ENCODE measurements at regions not wholly inside any gene's neighbourhood (a gene's known extent, or its start where the extent isn't known, plus 50 kb on each side); places are given as distances from the start of the nearest gene placed in this dataset.
"Not testable (repeated sequence)": the region's sequence is repeated elsewhere in the genome, so short reads cannot be mapped to it uniquely, and the experiment has no call there.

DNA sequence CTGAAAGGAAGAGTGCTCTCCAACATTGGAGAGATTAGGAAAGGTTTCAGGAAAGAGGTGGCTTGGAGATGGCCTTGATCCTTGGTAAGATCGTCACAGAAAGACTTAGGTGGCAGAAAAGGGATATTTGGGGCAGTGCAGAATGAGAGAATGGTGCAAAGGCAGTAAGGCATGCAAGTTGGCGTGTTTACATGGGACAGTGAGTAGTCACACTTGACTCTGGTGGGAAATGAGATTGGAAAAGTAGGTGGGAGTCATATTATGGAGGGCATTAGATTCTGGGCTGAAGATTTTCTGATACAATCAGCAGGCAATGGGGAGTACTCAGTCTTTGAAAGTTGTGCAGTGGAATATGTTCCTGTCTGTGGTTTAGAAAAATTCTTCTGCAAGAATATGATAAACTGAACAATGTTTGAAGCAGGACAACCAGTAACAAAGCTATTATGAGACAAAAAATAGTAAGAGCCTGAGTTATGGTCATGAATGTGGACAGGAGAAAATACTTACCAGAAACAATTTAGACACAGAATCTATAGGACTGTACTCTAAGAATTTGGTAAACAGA, 76.2 kb upstream of the ANKRD55 start:
- no peak for DNase-seq

DNA sequence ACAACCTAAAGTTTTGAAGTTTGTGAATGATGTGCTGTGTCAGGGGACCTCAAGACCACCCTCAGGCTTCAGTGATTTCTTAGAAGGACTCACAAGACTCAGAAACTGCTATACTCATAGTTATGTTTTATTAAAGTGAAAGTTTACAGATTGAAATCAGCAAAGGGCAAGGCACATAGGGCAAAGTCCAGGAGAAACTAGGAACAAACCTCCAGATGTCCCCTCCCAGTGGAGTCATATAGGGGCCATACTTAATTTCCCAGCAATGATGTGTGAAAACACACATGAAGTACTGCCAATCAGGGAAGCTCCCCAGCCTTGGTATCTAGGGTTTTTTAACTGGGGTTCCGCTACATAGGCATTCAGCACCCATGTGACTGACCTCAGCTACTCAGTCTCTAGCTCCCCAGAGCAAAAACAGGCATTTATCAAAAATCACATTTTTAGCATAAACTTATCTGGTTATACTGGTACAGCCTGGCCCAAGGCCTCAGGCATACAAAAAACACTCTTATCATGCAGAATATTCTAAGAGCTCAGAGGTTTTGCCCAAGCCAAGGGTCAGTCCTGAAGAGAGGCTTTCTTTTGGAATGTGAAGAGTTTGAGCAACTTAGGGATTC, 74.7 kb upstream of the ANKRD55 start:
- DNase-seq, result no peak

DNA sequence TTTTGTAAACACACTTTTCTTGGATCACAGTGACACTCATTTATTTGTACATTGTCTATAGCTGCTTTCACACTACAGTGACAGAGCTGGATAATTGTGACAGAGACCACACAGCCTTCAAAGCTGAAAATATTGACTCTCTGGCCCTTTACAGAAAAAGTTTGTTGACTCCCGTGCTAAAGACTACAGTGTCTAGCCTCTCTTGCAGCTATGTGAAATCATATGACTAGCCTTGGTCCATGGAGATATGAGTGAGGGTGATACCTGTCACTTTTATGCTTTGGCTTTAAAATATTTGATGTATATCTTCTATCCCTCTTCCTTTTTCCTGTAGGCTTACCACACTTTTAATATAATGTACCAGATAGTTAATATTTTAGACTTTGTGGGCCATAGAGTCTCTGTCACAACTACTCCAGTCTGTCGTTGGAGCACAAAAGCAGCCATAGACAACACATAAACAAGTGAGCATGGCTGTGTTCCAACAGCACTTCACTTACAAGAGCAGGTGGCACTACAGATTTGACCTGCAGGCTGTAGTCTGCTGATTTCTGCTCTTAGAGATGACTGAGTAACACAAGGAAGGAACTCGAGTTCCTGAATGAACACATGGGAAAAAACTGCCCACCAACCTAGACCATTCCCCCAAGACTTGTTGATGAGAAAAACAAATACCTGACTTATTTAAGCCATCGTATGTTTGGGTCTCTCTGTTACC, 73.5 kb upstream of the ANKRD55 start:
- DNase-seq, result peak; percentile 56

DNA sequence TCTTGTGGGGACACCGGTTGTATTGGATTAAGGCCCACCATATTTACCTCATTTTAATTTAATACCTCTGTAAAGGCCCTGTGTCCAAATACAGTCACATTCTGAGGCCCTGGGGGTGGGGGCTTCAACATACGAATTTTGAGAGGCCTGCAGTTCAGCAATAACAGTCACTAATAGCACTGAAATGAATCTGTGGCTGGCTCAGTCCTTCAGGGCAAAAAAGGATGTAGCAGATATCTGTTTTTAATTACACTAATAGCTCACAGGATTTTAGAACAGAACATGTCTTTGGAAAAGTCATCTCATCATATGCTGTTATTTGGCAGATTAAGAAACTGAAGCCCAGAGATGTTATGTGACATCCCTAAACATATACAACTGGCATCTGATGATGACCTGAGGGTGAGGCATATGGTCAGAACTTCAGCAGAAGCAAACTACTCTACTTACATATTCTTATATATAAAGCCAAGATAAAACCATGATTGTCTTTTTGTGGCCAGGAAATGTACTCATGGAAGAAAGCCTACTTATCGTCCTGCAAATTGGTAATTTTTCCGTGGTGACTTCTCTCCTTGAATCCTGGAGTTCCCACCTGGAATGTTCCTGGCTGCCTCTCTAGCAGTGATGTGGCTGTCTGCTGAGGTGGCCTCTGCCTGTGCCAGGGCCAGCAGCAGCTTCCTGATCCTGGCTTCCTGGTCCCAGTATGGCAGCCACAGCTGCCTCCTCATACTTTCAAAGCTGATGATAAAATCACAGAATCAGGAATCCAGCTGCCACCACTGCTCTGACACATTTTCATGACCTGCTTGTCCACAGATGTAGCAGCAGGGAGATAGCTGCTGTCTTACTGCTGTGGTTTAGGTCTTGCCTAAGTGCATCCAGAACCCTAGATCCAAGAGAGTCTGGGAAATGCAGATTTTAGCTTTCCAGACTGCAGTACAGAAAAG, 72.1 kb upstream of the ANKRD55 start:
- no peak for DNase-seq

DNA sequence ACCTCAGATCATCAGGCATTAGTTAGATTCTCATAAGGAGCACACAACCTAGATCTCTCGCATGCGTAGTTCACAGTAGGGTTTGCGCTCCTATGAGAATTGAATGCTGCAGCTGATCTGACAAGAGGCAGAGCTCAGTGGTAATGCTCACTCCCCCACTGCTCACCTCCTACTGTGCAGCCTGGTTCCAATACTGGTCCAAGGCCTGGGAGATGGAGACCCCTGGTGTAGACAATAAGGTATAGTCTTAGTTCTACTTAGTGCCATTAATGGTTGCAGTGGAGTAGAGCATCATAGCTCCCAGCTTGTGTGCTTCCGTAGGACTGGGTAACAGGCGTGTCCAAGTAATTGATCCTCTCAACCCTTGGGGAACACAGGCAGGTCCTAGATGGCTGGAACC, 70.4 kb upstream of the ANKRD55 start:
- DNase-seq, result no peak

DNA sequence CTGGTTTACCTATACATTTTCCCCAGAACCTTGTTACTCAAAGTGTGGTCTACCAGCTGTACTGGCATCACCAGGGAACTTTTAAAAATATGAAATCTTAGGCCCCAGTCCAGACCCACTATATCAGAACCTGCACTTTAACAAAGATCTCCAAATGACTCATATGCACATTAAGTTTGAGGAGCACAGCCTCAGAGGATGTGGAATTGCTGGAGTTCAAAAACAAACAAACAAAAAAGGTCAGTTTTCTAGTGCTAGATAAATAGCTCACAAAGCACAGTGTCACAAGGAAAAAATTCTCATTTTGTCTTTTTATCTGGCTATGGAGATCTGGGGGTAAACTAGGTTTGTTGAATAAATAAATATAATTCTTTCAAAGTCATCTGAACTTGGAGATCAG, 68.9 kb upstream of the ANKRD55 start:
- DNase-seq, result no peak

DNA sequence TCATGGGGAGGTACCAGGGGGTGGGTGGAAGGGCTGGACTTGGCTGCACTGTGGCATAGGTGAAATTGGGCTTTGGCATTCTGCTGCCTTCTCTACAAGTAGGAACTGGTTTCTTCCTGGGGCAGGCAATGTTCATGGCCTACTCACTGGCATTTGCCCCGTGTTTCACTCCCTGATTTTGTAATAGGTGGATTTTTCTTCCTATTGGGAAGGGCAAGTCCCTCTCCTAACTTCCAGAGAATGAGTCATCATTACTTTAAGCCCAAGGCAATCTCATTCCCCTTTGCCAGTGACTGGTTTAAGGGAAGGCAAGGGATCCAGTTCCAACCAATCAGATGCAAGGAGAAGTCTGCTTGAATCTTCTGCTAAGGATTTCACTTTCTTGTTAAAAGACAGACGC, 67.9 kb upstream of the ANKRD55 start:
- DNase-seq, result no peak

DNA sequence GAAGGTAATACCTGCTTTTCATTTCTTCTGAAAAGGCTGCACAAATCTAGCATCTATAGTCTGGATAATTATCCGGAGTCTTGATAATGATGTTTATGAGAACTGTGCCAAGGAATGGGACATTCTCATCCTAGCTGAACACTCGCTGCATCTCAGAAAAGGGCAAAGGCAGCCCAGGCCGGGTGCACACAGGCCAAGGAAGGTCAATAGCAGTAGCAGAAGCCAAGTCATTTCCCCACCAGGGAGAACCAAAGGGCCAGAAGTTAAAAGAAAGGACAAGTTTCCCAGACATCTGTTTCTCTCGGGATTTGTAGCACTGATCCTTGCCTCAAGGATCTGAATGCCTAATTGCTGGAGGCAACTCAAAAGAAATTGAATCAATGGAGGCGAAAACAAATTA, 66.1 kb upstream of the ANKRD55 start:
- no peak for DNase-seq

DNA sequence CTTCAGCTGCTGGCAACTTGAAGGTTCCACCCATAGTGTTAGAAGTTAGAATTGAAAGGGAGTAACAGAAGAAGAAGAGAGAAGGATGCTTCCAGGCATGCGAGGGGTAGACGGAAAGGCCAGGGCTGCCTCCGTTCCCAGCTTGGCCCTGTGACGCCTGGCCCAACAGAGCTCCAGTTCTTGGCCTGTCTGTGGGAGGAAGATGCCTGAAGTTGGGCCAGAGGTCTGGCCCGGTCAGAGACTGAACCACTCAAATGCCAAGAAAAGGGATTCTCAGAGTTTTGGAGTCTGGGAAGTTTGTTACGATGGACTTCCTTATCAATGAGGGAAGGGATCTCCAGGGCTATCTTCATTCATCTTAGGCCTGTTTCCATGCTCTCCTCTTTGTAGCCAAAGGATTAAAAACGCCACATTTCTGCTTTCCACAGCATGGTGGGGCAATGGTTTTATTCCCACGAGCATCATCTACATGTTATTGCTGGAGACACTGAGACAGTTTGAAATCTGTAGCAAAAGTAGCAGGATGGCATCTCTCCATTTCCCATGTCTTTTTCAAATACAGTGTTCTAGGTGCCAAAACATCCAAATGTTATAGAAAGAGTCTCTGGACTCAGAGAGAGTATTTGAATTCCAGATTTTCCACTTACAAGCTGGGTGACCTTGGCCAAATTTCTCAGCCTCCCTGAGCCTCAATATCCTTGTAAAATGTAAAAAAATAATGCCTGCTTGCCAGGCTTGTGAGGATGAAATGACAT, 65.4 kb upstream of the ANKRD55 start:
- DNase-seq, result no peak

DNA sequence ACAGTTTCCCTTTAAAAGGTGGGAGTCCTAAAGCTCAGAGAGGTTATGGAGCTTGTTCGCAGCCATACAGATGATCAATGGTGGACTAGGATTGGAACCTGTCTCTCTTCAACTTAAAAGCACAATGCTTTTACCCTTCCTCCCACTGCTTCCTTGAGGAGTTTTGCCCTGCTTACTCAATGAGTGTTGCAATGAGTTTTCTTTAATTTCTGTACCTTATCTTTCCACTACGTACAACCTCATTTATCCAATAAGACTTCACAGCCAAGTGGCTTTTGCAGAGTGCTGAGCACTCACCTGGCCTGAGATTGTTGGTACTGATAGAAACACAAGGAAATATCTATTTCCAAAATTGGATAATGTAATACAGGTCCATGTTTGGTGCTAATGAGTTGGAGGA, 64.7 kb upstream of the ANKRD55 start:
- no peak for DNase-seq

DNA sequence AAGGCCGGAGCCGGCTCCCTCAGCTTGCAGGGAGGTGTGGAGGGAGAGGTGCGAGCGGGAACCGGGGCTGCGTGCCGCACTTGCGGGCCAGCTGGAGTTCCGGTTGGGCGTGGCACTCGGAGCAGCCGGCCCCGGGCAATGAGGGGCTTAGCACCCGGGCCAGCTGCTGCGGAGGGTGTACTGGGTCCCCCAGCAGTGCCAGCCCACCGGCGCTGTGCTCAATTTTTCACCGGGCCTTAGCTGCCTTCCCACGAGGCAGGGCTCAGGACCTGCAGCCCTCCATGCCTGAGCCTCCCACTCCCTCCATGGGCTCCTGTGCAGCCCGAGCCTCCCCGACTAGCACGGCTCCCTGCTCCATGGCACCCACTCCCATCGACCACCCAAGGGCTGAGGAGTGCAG, 62.2 kb upstream of the ANKRD55 start:
- not testable (repeated sequence) for DNase-seq

DNA sequence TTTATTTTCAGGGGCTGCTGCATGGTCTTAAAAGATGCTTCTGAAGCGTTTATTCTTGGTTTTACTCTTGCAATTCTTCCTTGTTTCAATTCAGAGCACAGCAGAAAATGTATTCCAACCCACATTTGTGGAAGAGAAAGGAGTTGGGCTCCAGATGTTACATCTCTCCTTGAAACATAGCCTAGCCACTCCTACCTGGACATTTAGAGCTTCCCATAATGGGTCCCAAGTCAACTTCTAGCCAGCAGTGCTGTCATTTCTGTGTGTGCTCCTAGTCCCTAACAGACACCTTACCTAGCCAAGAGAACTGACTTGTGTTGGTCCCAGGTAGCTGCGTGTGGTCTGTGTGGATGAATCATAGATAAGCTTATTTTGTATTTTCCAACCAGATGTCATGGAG, 61.2 kb upstream of the ANKRD55 start:
- no peak for DNase-seq

DNA sequence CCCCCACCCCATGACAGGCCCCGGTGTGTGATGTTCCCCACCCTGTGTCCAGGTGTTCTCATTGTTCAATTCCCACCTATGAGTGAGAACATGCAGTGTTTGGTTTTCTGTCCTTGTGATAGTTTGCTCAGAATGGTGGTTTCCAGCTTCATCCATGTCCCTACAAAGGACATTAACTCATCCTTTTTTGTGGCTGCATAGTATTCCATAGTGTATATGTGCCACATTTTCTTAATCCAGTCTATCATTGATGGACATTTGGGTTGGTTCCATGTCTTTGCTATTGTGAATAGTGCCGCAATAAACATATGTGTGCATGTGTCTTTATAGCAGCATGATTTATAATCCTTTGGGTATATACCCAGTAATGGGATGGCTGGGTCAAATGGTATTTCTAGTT, 59.7 kb upstream of the ANKRD55 start:
- not testable (repeated sequence) for DNase-seq

DNA sequence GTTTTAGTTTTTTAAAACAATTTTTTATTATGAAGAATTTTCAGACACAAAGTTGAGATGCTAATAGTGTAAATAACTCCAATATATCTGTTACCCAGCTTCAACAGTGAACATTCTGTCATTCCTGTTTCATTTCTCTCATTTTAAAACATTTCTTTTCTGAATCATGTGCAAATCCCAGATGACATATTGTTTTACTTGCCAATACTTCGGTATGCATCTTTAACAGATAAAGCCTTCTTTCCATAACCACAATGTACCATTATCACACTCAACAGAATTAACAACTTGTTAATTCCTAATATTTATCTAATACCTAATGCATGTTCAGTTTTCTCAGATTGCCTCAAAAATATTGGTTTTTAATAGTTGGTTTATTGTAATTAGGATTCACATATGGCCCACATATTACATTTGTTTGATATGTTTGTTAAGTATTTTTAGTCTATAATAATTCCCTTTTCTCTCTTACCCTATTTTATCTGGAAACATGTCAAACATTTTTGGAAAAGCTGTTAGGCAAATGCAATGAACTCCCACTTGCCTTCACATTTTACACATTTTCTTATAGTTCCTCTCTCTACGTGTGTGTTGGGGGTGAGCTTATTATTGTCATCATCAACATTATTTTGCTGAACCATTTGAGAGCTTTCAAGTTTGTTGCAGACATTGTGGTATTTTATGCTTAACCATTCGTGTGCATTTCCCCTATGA, 58.7 kb upstream of the ANKRD55 start:
- DNase-seq, result no peak

DNA sequence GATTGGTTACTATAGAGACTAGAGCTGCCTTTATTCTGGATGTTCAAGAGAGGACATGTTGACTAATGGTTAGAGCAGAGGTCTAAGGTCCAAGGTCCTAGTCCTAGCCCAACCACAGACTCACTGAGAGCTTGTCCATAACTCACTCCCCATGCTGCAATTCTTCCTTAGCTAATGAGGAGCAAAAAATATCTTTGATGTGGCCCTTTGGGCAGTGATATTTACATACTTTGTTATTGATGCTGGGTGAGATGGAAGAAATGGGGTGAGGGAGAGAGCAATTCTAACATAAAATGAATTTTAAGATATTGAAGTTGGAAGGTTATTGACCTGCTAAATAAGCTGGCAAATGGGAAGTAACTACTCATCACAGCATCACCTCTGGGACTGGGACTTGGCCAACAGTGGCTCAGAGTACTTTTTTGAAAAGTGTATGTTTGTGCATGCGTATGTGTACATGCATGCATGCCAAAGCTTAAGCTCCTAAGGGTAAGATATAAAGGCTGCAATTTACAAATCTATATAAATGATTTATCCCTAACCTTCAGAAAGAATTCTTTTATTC, 58.0 kb upstream of the ANKRD55 start:
- DNase-seq, result no peak

DNA sequence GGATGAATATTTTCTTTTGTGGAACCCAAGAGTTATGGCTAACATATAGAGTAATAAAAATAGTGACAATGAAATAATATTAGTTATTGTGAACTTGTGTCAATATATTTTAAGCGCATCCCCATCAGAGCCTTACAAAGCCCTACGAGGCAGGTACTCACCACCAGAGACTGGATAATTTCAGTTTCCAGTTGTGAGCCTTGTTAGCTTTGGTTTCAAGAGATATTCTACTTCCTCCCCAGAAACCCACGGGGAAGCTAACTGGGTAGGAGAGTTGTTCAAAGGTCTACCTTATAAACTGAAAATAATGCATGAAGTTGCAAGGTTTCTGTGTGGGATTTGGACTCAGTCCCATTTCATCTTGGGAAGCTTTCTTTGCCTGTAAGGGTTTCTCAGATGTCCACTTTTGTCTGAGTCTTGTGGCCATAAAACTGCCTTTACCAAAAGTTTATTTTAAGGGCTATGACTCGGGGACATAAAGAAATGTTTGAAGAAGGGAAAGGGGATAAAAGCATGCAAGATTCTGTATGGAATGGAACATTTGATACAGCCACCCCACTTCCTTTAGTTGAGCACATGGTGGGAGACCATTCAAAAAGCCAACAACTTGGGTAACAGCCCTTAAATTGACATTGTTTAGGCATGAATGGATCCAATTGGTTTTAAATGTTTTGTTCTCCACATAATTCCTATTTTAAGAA, 57.4 kb upstream of the ANKRD55 start:
- DNase-seq, result no peak

DNA sequence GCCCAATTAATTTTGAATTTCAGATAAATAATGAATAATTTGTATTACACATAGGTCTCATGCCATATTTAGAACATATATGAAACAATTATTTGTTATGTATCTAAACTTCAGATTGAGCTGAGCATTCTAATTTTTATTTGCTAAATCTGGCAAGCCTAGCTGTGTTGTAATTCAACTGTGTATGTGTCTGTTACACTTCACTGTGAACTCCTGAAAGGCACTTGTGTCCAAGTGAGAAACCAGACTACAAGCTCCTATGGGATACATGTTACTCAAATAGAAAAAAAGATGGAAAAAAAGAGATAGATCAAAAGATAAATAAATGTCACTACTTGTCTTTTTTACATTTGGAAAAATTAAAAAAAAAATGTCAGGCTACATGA, 56.5 kb upstream of the ANKRD55 start:
- DNase-seq, result no peak

DNA sequence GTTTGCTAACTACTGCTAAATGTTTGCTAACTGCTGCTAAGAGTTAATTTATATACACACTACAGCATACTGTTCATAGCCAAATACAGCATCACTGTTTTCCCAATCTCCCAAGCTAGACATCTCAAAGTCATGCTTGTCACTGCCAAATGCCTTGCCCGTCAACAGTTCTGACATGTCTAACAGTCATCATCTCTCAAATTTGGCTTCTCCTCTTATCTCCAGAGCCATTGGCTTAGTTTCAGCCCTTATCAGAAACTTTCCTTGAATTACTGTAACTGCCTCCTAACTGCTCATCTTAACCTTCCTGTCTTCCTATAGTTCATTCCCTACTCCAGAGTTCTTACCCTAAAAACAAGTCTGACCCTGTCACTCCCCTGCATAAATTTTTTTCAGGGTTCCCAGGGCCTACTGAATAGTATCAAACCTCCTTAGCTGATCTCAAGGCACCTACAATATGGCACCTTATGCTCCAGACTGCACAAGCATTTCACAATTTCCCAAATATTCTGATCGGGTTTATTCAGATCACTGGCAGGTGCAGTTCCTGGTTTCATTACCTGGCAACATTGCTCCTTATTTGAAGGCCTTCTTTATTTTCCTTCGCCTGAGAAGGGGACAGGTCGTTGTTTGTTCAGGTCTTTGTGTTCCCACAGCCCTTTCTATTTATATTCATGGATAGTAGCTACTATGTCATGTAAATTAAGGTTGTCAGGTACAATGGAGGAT, 55.9 kb upstream of the ANKRD55 start:
- DNase-seq, result no peak

DNA sequence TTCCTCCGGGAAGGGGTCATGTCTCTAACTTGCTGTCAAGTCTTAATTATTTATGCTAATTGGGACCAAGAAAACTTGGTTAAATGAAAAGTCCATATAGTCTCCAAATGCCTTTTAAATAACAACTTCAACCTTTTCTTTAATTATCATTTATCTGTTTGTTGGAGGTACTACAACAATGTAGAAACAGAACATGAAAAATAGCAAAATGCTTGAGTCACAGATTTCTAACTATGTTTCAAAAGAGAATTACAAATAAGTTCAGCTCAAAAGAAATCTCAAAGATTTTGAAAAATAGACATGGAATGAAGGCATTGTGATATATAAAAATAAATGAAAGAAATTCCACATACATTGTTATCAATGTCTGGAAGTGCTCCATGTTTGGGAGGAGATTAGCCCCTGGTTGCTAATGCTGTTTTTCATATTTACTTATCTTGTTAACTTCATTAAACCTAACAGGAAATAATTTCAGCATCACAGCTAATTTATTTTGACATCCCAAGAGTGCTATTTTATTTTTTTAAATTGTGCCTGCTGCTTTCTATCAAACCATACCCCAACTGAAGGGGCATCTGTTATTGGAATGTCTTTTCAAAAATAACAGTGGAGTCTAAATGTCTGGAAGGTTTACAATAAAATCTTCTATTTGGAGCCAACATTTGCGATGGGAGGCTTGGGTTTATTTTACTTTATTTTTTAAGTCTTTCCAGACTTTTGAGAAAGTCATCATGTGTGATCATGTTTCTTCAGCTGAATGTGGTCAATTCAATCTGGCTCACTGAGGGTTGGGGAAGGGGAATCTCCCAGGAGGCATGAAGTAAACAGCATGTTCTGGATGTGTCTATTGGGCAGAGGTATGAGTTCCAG, 53.1 kb upstream of the ANKRD55 start:
- DNase-seq, result no peak

Measured in NCI-H1105 treated with DMSO at 0.1 percent for 48 hours (cell line).